WTC11 (cell line): ENCODE measurements at regions not wholly inside any gene's neighbourhood (a gene's known extent, or its start where the extent isn't known, plus 50 kb on each side); places are given as distances from the start of the nearest gene placed in this dataset.

Experiments
- ATAC-seq: fragments of 200-7000 bp; cut with Tn5 transposase; 2 replicates; pipeline ENCODE4 v1.10.0; 2021; ENCODE audit warnings: mild to moderate bottlenecking, moderate library complexity
- CTCF ChIA-PET: fragments of 300-600 bp; sonication (Branson Sonifier 250); formaldehyde crosslinking; loops from one replicate; lab custom pipeline; 2021; ENCODE audit warnings: antibody characterized with exemption; lab: Charles Lee
- POLR2A ChIA-PET: fragments of 350-600 bp; sonication (Branson Sonifier 250); formaldehyde crosslinking; loops from one replicate; lab custom pipeline; 2021; ENCODE audit warnings: antibody characterized with exemption; lab: Charles Lee
- DNase-seq: peaks from one replicate; pipeline ENCODE4 v3.0.0; 2021; ENCODE audit warnings: low spot score
- H3K27ac Mint-ChIP-seq: 2 replicates; pipeline ENCODE4 v1.8.0; 2021; ENCODE audit warnings: mixed read lengths
- H3K27me3 Mint-ChIP-seq: 2 replicates; pipeline ENCODE4 v1.8.0; 2021; ENCODE audit warnings: low read depth, mild to moderate bottlenecking, moderate library complexity, mixed read lengths
- H3K36me3 Mint-ChIP-seq: 2 replicates; pipeline ENCODE4 v1.8.0; 2021; ENCODE audit warnings: mixed read lengths
- H3K4me1 Mint-ChIP-seq: 2 replicates; pipeline ENCODE4 v1.8.0; 2022; ENCODE audit warnings: mixed read lengths
- H3K4me3 Mint-ChIP-seq: 2 replicates; pipeline ENCODE4 v1.8.0; 2021; ENCODE audit warnings: mild to moderate bottlenecking, moderate library complexity, mixed read lengths
- H3K9me3 Mint-ChIP-seq: 2 replicates; pipeline ENCODE4 v1.8.0; 2021; ENCODE audit warnings: mixed read lengths
- ARID4B ChIP-seq: sonication (generic); formaldehyde crosslinking; IDR thresholded peaks from 2 replicates; pipeline ENCODE4 v1.8.0; 2023; ENCODE audit warnings: missing genetic modification reagents, mild to moderate bottlenecking, borderline replicate concordance
- ATF2 ChIP-seq: sonication (generic); formaldehyde crosslinking; IDR thresholded peaks from 2 replicates; pipeline ENCODE4 v1.8.1; 2022; ENCODE audit warnings: low read depth, missing genetic modification reagents, borderline replicate concordance
- CREM ChIP-seq: sonication (generic); formaldehyde crosslinking; IDR thresholded peaks from 2 replicates; pipeline ENCODE4 v1.8.1; 2022; ENCODE audit warnings: mild to moderate bottlenecking, missing genetic modification reagents, moderate library complexity
- E2F5 ChIP-seq: sonication (generic); formaldehyde crosslinking; IDR thresholded peaks from 2 replicates; pipeline ENCODE4 v1.8.1; 2022; ENCODE audit warnings: mild to moderate bottlenecking, moderate library complexity, missing genetic modification reagents
- HMGXB4 ChIP-seq: sonication (generic); formaldehyde crosslinking; IDR thresholded peaks from 2 replicates; pipeline ENCODE4 v1.8.1; 2023; ENCODE audit warnings: mild to moderate bottlenecking, moderate library complexity, missing genetic modification reagents
- KAT7 ChIP-seq: sonication (generic); formaldehyde crosslinking; IDR thresholded peaks from 2 replicates; pipeline ENCODE4 v1.8.1; 2023; ENCODE audit warnings: missing genetic modification reagents, mild to moderate bottlenecking, borderline replicate concordance
- NFATC4 ChIP-seq: fragments of 250-450 bp; sonication (Bioruptor Pico); IDR thresholded peaks from 2 replicates; pipeline ENCODE4 v1.9.0; 2021; ENCODE audit warnings: mild to moderate bottlenecking
- NR3C1 ChIP-seq: sonication (generic); formaldehyde crosslinking; conservative IDR thresholded peaks from 2 replicates; pipeline ENCODE4 v1.8.1; 2023; ENCODE audit warnings: low read depth, mild to moderate bottlenecking, missing genetic modification reagents
- PREB ChIP-seq: sonication (generic); formaldehyde crosslinking; IDR thresholded peaks from 2 replicates; pipeline ENCODE4 v1.8.1; 2022; ENCODE audit warnings: mild to moderate bottlenecking, missing genetic modification reagents, moderate library complexity, borderline replicate concordance
- RORB ChIP-seq: fragments of 250-450 bp; sonication (Bioruptor Pico); IDR thresholded peaks from 2 replicates; pipeline ENCODE4 v1.9.0; 2021; ENCODE audit warnings: mild to moderate bottlenecking
- SMAD3 ChIP-seq: sonication (generic); formaldehyde crosslinking; IDR thresholded peaks from 2 replicates; pipeline ENCODE4 v1.8.0; 2022; ENCODE audit warnings: missing genetic modification reagents, mild to moderate bottlenecking, borderline replicate concordance
- TP53 ChIP-seq: sonication (generic); formaldehyde crosslinking; IDR thresholded peaks from 2 replicates; pipeline ENCODE4 v1.8.1; 2023; ENCODE audit warnings: mild to moderate bottlenecking, missing genetic modification reagents
- ZBTB21 ChIP-seq: sonication (generic); formaldehyde crosslinking; IDR thresholded peaks from 2 replicates; pipeline ENCODE4 v1.8.1; 2023; ENCODE audit warnings: mild to moderate bottlenecking, missing genetic modification reagents, borderline replicate concordance
- ZNF121 ChIP-seq: sonication (generic); formaldehyde crosslinking; IDR thresholded peaks from 2 replicates; pipeline ENCODE4 v1.8.0; 2023; ENCODE audit warnings: missing genetic modification reagents
- ZNF263 ChIP-seq: sonication (generic); formaldehyde crosslinking; IDR thresholded peaks from 2 replicates; pipeline ENCODE4 v1.8.1; 2022; ENCODE audit warnings: low read depth, mild to moderate bottlenecking, moderate library complexity, missing genetic modification reagents
- ZNF281 ChIP-seq: sonication (generic); formaldehyde crosslinking; IDR thresholded peaks from 2 replicates; pipeline ENCODE4 v1.8.0; 2023; ENCODE audit warnings: mild to moderate bottlenecking, missing genetic modification reagents
- ZNF512 ChIP-seq: sonication (generic); formaldehyde crosslinking; IDR thresholded peaks from 2 replicates; pipeline ENCODE4 v1.8.1; 2022; ENCODE audit warnings: missing genetic modification reagents, borderline replicate concordance
- ZSCAN18 ChIP-seq: fragments of 250-450 bp; sonication (Bioruptor Pico); IDR thresholded peaks from 2 replicates; pipeline ENCODE4 v2.1.2; 2022; ENCODE audit warnings: mild to moderate bottlenecking, moderate library complexity

- TF ChIP-seq ARID4B (no peak), KAT7 (CRISPR knock-in tag) (no peak), ZNF121 (no peak), CREM (CRISPR knock-in tag) (no peak), PREB (no peak), NR3C1 (CRISPR knock-in tag) (no peak), E2F5 (CRISPR knock-in tag) (no peak), ZNF512 (CRISPR knock-in tag) (no peak), HMGXB4 (CRISPR knock-in tag) (no peak), RORB (CRISPR knock-in tag) (no peak)
Observed at GRCh38 chr12:93181409-93181965, 196.2 kb upstream of the NUDT4 start (continued).

- ATAC-seq (no peak), DNase-seq (no peak)
- Mint-ChIP-seq H3K9me3 (peaks cover 23% of the 10 kb centered on the region), H3K27ac (no peak overlapping the region), H3K36me3 (peaks cover 5% of the 10 kb centered on the region; the same call in 1 of the 2 replicates), H3K4me1 (no peaks in the 10 kb centered on the region), H3K27me3 (peaks cover 2% of the 10 kb centered on the region; the same call in 1 of the 2 replicates), H3K4me3 (no peak overlapping the region)
- no peak for TF ChIP-seq KAT7 (CRISPR knock-in tag)
- no peak for TF ChIP-seq ZBTB21 (CRISPR knock-in tag)
- no peak for TF ChIP-seq ZNF263 (CRISPR knock-in tag)
- TF ChIP-seq ZSCAN18, result no peak
- no peak for TF ChIP-seq ZNF281 (CRISPR knock-in tag)
- TF ChIP-seq ATF2 (CRISPR knock-in tag), result no peak
- no peak for TF ChIP-seq SMAD3 (CRISPR knock-in tag)
- no peak for TF ChIP-seq NFATC4
- no peak for TF ChIP-seq TP53 (CRISPR knock-in tag)
- ChIA-PET POLR2A (no interaction called here), CTCF (no interaction called here)
Observed at GRCh38 chr12:93183940-93184671, 193.6 kb upstream of the NUDT4 start.
